ENCODE measurements at regions not wholly inside any gene's neighbourhood (a gene's known extent, or its start where the extent isn't known, plus 50 kb on each side); places are given as distances from the start of the nearest gene placed in this dataset.

DNA sequence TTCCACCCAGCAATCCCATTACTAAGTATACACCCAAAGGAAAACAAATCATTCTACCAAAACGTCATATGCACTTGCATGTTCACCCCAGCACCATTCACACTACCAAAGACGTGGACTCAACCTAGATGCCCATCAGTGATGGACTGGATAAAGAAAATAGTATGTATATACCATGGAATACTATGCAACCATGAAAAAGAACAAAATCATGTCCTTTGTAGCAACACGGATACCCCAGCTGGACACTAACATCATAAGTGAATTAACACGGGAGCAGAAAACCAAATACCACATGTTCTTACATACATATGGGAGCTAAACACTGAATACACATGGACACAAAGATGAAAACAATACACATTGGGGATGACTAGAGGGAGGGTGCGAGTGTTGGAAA, 309.1 kb upstream of the KLF3 start:
- TF ChIP-seq, protein P1, sequence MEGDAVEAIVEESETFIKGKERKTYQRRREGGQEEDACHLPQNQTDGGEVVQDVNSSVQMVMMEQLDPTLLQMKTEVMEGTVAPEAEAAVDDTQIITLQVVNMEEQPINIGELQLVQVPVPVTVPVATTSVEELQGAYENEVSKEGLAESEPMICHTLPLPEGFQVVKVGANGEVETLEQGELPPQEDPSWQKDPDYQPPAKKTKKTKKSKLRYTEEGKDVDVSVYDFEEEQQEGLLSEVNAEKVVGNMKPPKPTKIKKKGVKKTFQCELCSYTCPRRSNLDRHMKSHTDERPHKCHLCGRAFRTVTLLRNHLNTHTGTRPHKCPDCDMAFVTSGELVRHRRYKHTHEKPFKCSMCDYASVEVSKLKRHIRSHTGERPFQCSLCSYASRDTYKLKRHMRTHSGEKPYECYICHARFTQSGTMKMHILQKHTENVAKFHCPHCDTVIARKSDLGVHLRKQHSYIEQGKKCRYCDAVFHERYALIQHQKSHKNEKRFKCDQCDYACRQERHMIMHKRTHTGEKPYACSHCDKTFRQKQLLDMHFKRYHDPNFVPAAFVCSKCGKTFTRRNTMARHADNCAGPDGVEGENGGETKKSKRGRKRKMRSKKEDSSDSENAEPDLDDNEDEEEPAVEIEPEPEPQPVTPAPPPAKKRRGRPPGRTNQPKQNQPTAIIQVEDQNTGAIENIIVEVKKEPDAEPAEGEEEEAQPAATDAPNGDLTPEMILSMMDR (IDR thresholded peaks at IDR 0.05; ENCODE audit: low read depth, low read length) = no peak
- TF ChIP-seq EZH2phosphoT487 (IDR thresholded peaks at IDR 0.05; ENCODE audit: low read depth) = no peak
